HuH-7.5 (cell line): ENCODE measurements at regions not wholly inside any gene's neighbourhood (a gene's known extent, or its start where the extent isn't known, plus 50 kb on each side); places are given as distances from the start of the nearest gene placed in this dataset.
"Not testable (repeated sequence)": the region's sequence is repeated elsewhere in the genome, so short reads cannot be mapped to it uniquely, and the experiment has no call there.

Source experiments
- DNase-seq: peaks from one replicate; pipeline ENCODE4 v3.0.0; 2011; ENCODE audit warnings: low spot score

- no peak for DNase-seq
Observed at GRCh38 chr6:10128721-10129120, 286.2 kb downstream of the TFAP2A start.

- no peak for DNase-seq
Observed at GRCh38 chr6:10122164-10122563, 292.7 kb downstream of the TFAP2A start.

- no peak for DNase-seq
Observed at GRCh38 chr6:10112871-10113549, 301.9 kb downstream of the TFAP2A start.

GRCh38 chr6:10111975-10112374 lies 302.9 kb downstream of the TFAP2A start:
- DNase-seq = no peak

- no peak for DNase-seq
Observed at GRCh38 chr6:10101551-10102252, 313.2 kb downstream of the TFAP2A start.

GRCh38 chr6:10099529-10100140 lies 315.2 kb downstream of the TFAP2A start:
- no peak for DNase-seq

- DNase-seq = no peak
Observed at GRCh38 chr6:10098756-10099528, 315.9 kb downstream of the TFAP2A start.

DNA sequence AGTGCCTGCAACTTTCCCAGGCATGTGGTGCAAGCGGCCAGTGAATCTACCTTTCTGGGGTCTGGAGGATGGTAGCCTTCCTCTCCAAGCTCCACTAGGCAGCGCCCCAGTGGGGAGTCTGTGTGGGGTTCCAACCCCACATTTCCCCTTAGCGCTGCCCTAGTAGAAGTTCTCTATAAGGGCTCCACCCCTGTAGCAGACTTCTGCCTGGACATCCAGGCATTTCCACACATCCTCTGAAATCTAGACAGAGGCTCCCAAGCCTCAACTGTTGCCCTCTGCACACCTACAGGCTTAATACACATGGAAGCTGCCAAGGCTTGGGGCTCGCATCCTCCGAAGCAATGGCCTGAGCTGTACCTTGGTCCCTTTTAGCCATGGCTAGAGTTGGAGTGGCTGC lies 321.6 kb downstream of the TFAP2A start:
- DNase-seq = no peak

GRCh38 chr6:10084111-10084986 lies 330.5 kb downstream of the TFAP2A start:
- DNase-seq = no peak

DNA sequence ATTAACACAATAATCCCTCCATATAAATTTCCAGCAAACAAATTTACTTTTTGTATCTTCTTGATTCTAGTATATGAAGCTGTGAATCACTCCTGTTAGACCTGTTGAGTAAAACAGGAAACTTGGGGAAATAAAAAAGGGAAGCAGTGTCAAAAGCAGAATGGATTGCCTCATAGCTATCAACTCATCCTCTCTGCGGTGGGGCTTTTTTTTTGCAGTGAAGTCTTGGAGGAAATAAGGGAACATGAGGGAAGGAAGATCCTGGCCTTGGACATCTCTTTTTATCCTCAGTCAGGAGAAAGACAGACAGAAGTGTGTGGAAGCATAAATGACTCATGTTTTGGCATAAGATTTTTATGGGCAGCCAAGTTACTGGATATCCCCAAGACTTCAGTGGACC lies 332.5 kb downstream of the TFAP2A start:
- no peak for DNase-seq

- no peak for DNase-seq
Observed at GRCh38 chr6:10081957-10082356, 332.9 kb downstream of the TFAP2A start.

- DNase-seq = no peak
Observed at GRCh38 chr6:10081075-10081474, 333.8 kb downstream of the TFAP2A start.

- DNase-seq = no peak
Observed at GRCh38 chr6:10080561-10080960, 334.3 kb downstream of the TFAP2A start.

DNA sequence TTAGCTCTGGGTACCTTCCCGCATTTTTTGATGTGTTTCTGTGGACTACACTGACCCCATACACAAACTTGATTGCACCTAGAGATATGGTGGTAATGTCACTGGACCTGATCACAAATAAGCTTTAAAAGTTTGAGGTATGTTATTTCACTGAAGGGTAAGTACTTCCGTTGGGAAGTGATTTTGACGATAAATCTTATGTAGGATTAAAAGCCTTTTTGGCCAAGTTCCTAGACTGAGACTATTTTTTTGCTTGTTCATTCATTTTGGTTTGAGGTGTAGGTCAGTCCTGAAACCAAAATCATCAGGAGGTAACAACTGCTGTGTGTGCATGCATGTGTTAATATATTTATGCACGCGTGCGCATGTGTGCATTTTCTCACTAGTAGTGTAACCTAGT lies 336.3 kb downstream of the TFAP2A start:
- DNase-seq = no peak

DNA sequence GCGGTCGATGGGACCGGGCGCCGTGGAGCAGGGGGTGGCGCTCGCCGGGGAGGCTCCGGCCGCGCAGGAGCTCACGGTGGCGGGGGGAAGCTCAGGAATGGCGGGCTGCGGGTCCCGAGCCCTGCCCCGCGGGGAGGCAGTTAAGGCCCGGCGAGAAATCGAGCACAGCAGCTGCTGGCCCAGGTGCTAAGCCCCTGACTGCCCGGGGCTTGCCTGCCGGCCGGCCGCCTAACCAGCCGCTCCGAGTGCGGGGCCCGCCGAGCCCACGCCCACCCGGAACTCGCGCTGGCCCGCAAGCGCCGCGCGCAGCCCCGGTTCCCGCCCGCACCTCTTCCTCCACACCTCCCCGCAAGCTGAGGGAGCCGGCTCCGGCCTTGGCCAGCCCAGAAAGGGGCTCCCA lies 340.1 kb downstream of the TFAP2A start:
- not testable (repeated sequence) for DNase-seq

DNA sequence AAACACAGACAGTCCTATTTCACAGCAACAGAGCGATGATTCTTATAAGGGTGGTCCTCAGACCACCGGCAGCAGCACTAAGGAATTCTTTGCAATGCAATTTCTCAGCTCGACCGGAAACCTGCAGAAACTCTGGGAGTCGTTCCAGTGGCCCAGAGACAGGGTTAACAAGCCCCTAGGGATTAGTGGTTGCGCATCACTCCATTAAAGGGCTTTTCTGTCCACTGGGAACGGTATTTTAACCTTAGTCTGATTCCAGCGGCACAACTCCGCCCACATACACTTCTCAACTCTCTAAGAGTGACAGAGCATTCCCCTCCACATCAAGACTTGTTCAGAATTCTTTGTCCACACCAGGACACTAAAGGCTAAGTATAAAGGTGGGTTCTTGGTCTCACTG lies 341.5 kb downstream of the TFAP2A start:
- no peak for DNase-seq

DNA sequence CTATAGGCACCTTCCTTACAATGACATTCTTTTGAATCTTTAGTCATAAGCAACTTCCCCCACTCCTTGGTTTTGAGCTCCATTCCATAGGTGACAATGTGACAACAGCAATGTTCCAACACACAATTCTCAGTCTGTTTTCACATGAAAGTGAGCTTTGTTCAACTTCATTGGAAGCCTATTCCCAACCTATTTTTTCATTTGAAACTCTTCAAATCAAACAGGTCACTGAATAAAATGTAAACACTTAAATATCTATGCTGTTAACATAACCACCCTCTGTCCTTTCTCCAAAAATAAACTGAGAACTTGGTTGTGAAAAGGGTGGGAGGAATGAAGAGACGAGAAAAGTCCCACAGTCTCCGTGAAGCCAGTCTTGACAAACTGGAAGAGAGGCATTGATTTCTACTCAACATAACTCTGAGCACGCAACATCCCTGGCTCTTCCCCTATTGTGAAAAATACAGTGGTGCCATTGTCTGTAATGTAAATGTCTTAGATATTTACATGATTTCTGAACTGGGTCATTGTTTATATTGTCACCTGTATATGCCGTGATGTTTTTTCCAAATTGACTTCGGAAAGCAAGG lies 343.1 kb downstream of the TFAP2A start:
- no peak for DNase-seq

DNA sequence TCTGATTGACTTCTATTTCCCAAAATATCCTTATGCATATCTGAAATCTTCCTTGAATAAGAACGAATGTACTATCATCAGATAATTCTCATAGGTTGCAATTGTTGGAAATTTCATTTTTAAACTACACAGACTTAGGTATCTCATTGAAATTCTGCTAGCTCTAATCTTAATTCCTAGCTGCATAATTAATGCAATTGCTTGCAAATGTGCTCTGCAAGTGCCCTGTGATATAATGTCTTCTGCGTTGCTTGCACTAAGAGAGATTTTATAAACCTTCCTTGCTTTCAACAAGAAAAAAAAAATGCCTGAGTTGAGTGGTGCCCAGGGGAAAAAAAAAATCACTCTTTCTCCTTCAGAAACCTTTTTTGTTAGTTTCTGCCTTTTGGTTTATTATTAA lies 354.9 kb downstream of the TFAP2A start:
- no peak for DNase-seq

DNA sequence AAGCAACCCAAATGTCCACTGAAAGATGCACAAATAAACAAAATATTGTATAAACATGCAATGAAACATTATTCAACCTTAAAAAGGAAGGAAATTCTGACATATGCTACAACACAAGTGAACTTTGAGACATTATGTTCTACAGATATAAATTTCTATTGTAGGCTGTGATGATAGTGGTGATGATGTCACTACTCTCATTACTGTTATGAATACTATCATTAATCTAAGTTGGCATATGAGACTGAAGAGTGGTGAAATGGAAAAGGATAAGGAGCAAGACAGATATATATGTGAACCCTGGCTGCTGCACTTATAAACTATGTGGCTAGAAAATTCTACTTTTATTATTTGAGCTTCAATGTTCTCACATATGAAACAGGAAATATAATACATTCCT lies 360.2 kb downstream of the TFAP2A start:
- DNase-seq = no peak

- DNase-seq = no peak
Observed at GRCh38 chr6:10051283-10051682, 363.6 kb downstream of the TFAP2A start.
